MCF 10A (cell line): ENCODE measurements at regions not wholly inside any gene's neighbourhood (a gene's known extent, or its start where the extent isn't known, plus 50 kb on each side); places are given as distances from the start of the nearest gene placed in this dataset.

Source experiments
- BruUV-seq: library from RNA; stranded (reverse); fragments of 400-500 nt; replicated peaks from 2 replicates; lab custom pipeline; 2021; lab: Mats Ljungman, UMichigan
- CTCF ChIA-PET: fragments of 300-600 bp; sonication (Branson Sonifier 250); formaldehyde crosslinking; extraction: SDS; loops from one replicate; lab custom pipeline; 2021; ENCODE audit warnings: antibody characterized with exemption, inconsistent platforms; lab: Yijun Ruan, JAX
- POLR2A ChIA-PET: fragments of 300-600, 350-650 bp; sonication (Branson Sonifier 250); formaldehyde crosslinking; extraction: SDS; loops from one replicate; lab custom pipeline; 2020; ENCODE audit warnings: antibody characterized with exemption, inconsistent platforms; lab: Yijun Ruan, JAX
- DNase-seq: peaks from one replicate; pipeline ENCODE4 v3.0.0-alpha.2; 2018; ENCODE audit not compliant: unreplicated experiment
- H3K27ac Mint-ChIP-seq: one replicate; pipeline ENCODE4 v1.8.0; 2022; ENCODE audit warnings: mild to moderate bottlenecking, low read depth, mixed read lengths; ENCODE audit not compliant: unreplicated experiment
- H3K27me3 Mint-ChIP-seq: one replicate; pipeline ENCODE4 v1.8.0; 2022; ENCODE audit warnings: mixed read lengths; ENCODE audit not compliant: insufficient read depth, unreplicated experiment
- H3K36me3 Mint-ChIP-seq: one replicate; pipeline ENCODE4 v1.8.0; 2022; ENCODE audit warnings: mild to moderate bottlenecking, moderate library complexity, mixed read lengths; ENCODE audit not compliant: insufficient read depth, unreplicated experiment
- H3K4me1 Mint-ChIP-seq: one replicate; pipeline ENCODE4 v1.8.0; 2022; ENCODE audit warnings: mixed read lengths; ENCODE audit not compliant: insufficient read depth, unreplicated experiment
- H3K4me3 Mint-ChIP-seq: one replicate; pipeline ENCODE4 v1.8.0; 2022; ENCODE audit warnings: mild to moderate bottlenecking, moderate library complexity, mixed read lengths; ENCODE audit not compliant: unreplicated experiment
- H3K9me3 Mint-ChIP-seq: one replicate; pipeline ENCODE4 v1.8.0; 2022; ENCODE audit warnings: mixed read lengths; ENCODE audit not compliant: unreplicated experiment
- intact Hi-C: fragments of 100-400 bp; cut with micrococcal nuclease; formaldehyde crosslinking; loops from 2 replicates; pipeline ENCODE4 v1.14.1; 2022
- TF ChIP-seq, protein P1 (sequence below): fragments of 200-600 bp; IDR thresholded peaks from one replicate; pipeline ENCODE4 v1.8.0; 2022; ENCODE audit warnings: antibody characterized with exemption, mild to moderate bottlenecking; ENCODE audit not compliant: unreplicated experiment

DNA sequence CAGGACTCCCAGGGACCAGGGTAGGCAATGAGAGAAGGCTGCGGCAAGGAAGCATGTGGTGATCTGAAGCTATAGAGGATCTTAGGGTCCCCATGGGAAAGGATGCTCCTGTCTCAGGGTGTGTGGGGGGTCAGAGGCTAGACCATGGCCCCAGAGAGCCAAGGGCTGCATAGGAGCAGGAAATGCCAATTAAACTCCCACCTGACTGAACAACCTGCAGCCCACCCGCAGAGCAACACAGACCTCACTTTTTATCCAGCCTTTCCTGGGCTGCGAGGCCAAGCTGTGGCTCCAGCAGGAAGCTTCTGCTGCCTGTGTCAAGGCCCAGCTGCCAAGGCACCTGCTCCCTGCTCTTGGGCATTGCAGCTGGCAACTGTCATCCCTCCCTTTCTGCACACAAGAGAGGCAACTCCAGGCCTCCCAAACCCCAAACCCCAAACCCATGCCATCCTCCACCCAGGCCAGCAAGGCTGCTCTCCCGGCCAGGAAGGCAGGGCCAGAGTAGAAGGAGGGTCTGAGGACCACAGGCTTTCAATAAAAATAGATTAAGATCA lies 290.1 kb downstream of the FOXO1 start:
- Mint-ChIP-seq H3K9me3 (peaks cover 6% of the 10 kb centered on the region), H3K36me3 (peaks cover under 1% of the 10 kb centered on the region), H3K27ac (no peak overlapping the region), H3K27me3 (no peaks in the 10 kb centered on the region), H3K4me3 (no peak overlapping the region), H3K4me1 (no peaks in the 10 kb centered on the region)
- TF ChIP-seq, protein P1, sequence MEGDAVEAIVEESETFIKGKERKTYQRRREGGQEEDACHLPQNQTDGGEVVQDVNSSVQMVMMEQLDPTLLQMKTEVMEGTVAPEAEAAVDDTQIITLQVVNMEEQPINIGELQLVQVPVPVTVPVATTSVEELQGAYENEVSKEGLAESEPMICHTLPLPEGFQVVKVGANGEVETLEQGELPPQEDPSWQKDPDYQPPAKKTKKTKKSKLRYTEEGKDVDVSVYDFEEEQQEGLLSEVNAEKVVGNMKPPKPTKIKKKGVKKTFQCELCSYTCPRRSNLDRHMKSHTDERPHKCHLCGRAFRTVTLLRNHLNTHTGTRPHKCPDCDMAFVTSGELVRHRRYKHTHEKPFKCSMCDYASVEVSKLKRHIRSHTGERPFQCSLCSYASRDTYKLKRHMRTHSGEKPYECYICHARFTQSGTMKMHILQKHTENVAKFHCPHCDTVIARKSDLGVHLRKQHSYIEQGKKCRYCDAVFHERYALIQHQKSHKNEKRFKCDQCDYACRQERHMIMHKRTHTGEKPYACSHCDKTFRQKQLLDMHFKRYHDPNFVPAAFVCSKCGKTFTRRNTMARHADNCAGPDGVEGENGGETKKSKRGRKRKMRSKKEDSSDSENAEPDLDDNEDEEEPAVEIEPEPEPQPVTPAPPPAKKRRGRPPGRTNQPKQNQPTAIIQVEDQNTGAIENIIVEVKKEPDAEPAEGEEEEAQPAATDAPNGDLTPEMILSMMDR, result no peak
- ChIA-PET POLR2A (interaction anchor here (0.7 kb wide), 1 partner anchor 183 kb away, joined by 3 read pairs; no protein-coding TSS in a partner anchor), CTCF (no interaction called here)
- intact Hi-C loops, result no loop called here
- BruUV-seq, result no TSS peak
- no peak for DNase-seq

DNA sequence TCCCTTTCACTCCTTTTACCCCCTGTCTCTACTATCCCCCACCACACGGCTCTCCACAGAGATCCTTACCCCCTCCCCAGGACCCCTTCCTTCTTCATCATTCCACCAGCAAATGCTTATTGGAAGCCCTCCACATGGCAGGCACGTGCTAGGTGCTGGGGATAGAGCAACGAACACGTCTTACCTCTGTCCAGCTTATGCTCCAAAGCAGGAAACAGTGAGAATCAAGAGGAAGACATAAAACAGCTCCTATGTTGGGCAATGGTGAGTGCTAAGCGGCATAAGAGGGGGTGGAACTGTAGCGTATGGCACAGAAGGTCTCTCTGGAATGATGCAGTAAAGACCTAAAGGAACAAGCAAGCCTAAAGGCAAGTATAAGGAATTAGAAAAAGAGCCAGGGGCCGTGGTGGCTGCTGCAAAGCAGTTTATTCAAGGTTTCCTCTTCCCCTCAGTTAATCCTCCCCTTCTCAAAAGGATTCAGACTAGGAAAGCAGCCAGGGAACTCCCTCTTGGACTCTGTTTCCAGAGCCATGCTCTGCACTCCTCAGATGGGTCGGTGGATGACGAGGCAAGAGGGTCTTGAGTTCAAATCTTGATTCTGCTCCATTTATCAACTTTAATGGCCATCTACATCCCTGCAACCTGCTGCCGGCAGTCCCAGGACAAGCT lies 289.4 kb downstream of the FOXO1 start:
- Mint-ChIP-seq H3K4me1 (no peaks in the 10 kb centered on the region), H3K9me3 (peaks cover 6% of the 10 kb centered on the region), H3K27ac (no peak overlapping the region), H3K4me3 (no peak overlapping the region), H3K36me3 (peaks cover 4% of the 10 kb centered on the region), H3K27me3 (no peaks in the 10 kb centered on the region)
- ChIA-PET POLR2A (interaction anchor here (0.7 kb wide), 1 partner anchor 182 kb away, joined by 3 read pairs; no protein-coding TSS in a partner anchor), CTCF (no interaction called here)
- intact Hi-C loops, result no loop called here
- TF ChIP-seq, protein P1, result no peak
- no peak for DNase-seq
- BruUV-seq, result no TSS peak

DNA sequence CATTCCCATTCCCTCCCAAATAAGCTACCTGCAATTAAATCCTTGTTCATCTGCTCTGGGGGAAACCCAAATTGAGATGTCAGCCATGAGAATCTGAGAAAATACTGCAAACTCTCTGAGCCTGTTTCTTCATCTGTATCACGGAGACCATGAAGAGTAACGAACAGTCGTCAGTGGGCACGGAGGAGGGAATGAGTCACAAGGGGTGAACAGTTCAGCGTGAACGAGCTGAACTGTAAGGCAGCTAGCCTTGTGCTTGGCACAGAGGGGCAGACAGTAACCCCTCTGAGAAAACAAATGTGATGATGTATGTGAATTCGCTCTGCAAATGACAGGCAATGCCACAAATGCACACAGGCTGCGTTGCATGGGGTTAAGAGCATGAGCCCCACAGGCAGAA lies 288.7 kb downstream of the FOXO1 start:
- Mint-ChIP-seq H3K4me1 (no peaks in the 10 kb centered on the region), H3K27me3 (no peaks in the 10 kb centered on the region), H3K27ac (no peak overlapping the region), H3K36me3 (peaks cover 4% of the 10 kb centered on the region), H3K4me3 (no peak overlapping the region), H3K9me3 (peaks cover 6% of the 10 kb centered on the region)
- intact Hi-C loops, result no loop called here
- ChIA-PET CTCF (interaction anchor here (0.6 kb wide), 1 partner anchor 14 kb away, joined by 3 read pairs; no protein-coding TSS in a partner anchor), POLR2A (no interaction called here)
- DNase-seq, result no peak
- no TSS peak for BruUV-seq
- TF ChIP-seq, protein P1, result no peak

DNA sequence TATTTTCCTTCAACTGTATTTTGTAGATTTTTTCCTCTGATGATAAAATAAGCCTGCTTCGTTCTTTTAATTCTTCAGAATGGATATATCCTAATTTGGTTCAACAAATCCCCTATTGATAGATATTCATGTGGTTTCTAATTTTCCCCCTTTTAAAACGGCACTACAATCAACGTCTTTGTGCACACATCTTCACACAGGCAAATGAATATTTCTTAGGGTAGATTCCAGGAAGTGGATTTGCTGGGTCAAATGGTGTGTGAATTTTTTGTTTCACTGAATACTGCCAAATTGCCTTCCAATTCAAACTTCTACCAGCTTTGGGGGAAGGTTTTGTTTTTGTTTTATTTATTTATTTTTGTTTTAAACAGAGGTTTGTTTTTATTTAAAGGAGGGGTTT lies 287.2 kb downstream of the FOXO1 start:
- Mint-ChIP-seq H3K4me1 (peaks cover 2% of the 10 kb centered on the region), H3K4me3 (no peak overlapping the region), H3K27me3 (no peaks in the 10 kb centered on the region), H3K36me3 (peaks cover 4% of the 10 kb centered on the region), H3K9me3 (peaks cover 6% of the 10 kb centered on the region), H3K27ac (no peak overlapping the region)
- ChIA-PET POLR2A (interaction anchor here (1.0 kb wide), 1 partner anchor 11 kb away, joined by 3 read pairs; no protein-coding TSS in a partner anchor), CTCF (no interaction called here)
- TF ChIP-seq, protein P1, result no peak
- intact Hi-C loops, result no loop called here
- BruUV-seq, result no TSS peak
- DNase-seq, result no peak
